Adipocyte (in vitro differentiated cells): ENCODE measurements at regions not wholly inside any gene's neighbourhood (a gene's known extent, or its start where the extent isn't known, plus 50 kb on each side); places are given as distances from the start of the nearest gene placed in this dataset.
"Not testable (repeated sequence)": the region's sequence is repeated elsewhere in the genome, so short reads cannot be mapped to it uniquely, and the experiment has no call there.

Experiments used
- DNase-seq: peaks from one replicate; pipeline ENCODE4 v3.0.0-alpha.2; 2015; ENCODE audit warnings: low read depth
- H3K27me3 ChIP-seq: replicated peaks from 2 replicates; pipeline ENCODE4 v1.7.0; 2013; ENCODE audit warnings: mild to moderate bottlenecking, low read length, moderate library complexity; ENCODE audit not compliant: control insufficient read depth, insufficient read depth
- H3K36me3 ChIP-seq: 2 replicates; pipeline ENCODE4 v1.7.0; 2013; ENCODE audit warnings: low read length, mild to moderate bottlenecking, moderate library complexity; ENCODE audit not compliant: control insufficient read depth, insufficient read depth, severe bottlenecking
- H3K4me1 ChIP-seq: 2 replicates; pipeline ENCODE4 v1.7.0; 2013; ENCODE audit warnings: mild to moderate bottlenecking, low read length, moderate library complexity; ENCODE audit not compliant: control insufficient read depth, insufficient read depth
- H3K4me3 ChIP-seq: 2 replicates; pipeline ENCODE4 v1.7.0; 2013; ENCODE audit warnings: mild to moderate bottlenecking, low read length, moderate library complexity
- H3K9ac ChIP-seq: 2 replicates; pipeline ENCODE4 v1.7.0; 2013; ENCODE audit warnings: mild to moderate bottlenecking, low read length, moderate library complexity
- H3K9me3 ChIP-seq: 2 replicates; pipeline ENCODE4 v1.7.0; 2013; ENCODE audit warnings: mild to moderate bottlenecking, low read length, moderate library complexity; ENCODE audit not compliant: control insufficient read depth

DNA sequence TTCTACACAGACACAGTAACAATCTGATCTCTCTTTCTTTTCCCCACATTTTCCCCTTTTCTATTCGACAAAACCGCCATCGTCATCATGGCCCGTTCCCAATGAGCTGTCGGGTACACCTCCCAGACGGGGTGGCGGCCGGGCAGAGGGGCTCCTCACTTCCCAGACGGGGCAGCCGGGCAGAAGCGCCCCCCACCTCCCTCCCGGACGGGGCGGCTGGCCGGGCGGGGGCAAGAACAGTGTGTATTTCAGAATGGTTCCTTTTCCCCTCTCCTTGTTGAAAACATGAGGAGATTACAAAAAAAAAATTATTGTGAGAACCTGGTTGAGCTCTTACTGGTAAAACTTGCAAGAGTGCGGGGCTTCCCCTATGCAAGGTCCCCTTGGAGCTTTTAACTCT lies 178.0 kb upstream of the GALNT15 start:
- not testable (repeated sequence) for DNase-seq, H3K4me1 ChIP-seq, H3K9ac ChIP-seq, H3K27me3 ChIP-seq, H3K36me3 ChIP-seq, H3K9me3 ChIP-seq, H3K4me3 ChIP-seq

DNA sequence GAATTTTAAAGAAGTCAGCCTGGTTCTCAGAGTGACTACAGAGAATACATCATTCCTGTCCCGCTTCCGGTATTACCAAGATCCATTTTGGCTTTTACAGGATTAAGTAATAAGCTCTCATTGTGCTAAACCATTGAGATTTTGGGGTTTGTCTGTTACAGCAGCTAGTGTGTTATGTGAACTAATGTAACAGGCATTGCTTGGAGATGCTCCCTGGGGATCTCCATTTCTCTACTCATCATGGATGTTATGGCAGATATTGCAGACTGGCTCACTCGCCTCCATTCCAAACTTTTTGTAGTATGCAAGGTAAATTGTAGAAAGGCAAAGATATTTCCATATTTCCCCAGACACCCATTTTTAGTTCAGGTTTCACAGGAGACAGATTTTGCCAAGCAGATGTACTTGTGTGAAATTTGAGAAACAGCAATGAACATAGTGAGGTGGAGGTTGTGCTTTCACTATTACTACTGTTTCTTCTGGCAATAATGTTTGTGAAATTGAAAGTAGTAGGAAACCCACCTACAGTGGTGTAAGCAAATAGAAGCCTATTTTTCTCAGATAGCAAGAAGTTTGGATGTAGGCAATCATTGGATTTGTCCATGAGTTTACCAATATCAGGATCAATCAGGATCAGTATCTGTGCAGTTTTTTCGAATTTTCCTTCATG lies 177.1 kb upstream of the GALNT15 start:
- DNase-seq, result no peak
- H3K4me3 ChIP-seq, result no peak overlapping the region
- H3K36me3 ChIP-seq, result no peaks in the 10 kb centered on the region
- no peaks in the 10 kb centered on the region for H3K4me1 ChIP-seq
- H3K9ac ChIP-seq, result no peak overlapping the region
- H3K9me3 ChIP-seq, result no peaks in the 10 kb centered on the region
- no peaks in the 10 kb centered on the region for H3K27me3 ChIP-seq

DNA sequence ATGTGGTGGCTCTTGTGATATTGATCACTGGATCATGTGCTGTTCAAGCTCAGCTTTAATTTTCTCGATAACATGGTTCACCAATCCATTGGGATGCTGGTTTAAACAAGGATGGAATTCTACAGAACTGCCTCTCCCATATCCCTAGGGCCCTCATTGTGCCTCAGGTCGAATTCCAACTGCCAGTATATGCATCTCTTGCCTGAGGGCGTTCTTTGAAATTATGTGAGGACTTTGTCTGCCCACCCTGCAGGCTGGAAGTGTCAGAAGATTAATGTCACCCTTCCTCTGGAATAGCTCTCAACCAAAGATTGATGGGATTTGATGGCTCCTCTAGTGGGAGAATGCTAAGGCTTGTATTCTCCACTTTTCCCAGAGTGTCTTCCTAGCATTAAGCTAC lies 175.6 kb upstream of the GALNT15 start:
- Histone ChIP-seq H3K36me3 (no peaks in the 10 kb centered on the region), H3K9ac (no peak overlapping the region), H3K27me3 (no peaks in the 10 kb centered on the region), H3K9me3 (no peaks in the 10 kb centered on the region), H3K4me1 (no peaks in the 10 kb centered on the region), H3K4me3 (no peak overlapping the region)
- no peak for DNase-seq

DNA sequence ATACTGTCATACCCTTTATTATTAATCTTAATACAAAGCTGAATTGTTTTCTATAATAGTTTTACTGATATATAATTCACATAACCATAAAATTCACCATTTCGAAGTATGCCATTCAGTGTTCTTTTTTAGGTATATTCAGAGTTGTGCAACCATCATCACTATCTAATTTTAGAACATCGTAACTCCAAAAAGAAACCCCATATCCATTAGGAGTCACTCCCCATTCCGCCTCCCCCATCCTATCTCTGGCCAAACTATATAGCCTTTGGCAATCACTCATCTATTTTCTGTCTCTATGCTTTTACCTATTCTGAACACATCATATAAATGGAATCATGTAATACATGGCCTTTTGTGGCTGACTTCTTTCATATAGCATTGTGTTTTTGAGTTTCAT lies 169.7 kb upstream of the GALNT15 start:
- Histone ChIP-seq H3K27me3 (no peaks in the 10 kb centered on the region), H3K36me3 (no peaks in the 10 kb centered on the region), H3K9ac (no peak overlapping the region), H3K4me1 (no peaks in the 10 kb centered on the region), H3K4me3 (no peak overlapping the region), H3K9me3 (no peaks in the 10 kb centered on the region)
- no peak for DNase-seq

DNA sequence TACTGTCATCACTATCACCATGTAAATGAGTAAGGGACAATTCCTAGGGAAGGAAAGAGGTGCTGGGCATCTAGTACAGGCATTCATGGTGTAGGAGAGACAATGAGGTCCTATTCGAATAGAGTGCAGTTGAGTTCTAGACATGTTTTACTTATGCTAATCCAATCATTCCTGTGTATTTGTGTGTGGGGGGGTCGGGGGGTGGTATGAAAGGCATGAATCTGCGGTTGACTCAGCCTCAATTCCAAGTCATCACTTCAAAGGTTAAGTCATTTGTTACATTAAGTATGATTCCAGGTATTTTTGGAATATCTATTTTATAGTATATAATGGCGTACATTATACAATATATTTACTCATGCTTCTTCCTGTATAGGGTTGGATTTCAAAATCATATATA lies 163.1 kb upstream of the GALNT15 start:
- H3K9me3 ChIP-seq, result no peaks in the 10 kb centered on the region
- no peak overlapping the region for H3K9ac ChIP-seq

DNA sequence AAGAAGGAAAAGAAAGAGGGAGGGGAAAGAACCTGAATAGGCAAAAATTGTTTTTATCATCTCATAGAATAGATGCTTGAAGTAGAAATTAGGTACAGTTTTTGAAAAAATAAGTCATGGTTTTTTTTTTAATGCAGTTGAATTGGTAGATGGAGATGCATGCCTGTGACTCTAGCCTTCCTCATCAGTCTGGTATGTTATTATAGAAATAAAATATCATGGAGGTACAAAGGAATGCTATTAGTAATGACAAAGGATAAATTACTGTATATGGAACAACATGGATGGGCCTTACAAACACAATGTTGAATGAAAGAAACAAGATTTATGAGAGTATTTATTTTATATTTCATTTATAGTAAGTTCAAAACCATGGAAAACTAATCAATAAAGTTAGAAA lies 162.4 kb upstream of the GALNT15 start:
- H3K36me3 ChIP-seq, result no peaks in the 10 kb centered on the region
- no peak overlapping the region for H3K9ac ChIP-seq
- no peak overlapping the region for H3K4me3 ChIP-seq
- H3K4me1 ChIP-seq, result no peaks in the 10 kb centered on the region
- no peaks in the 10 kb centered on the region for H3K27me3 ChIP-seq
- no peaks in the 10 kb centered on the region for H3K9me3 ChIP-seq
- peak; percentile 34 for DNase-seq

More for the DNA sequence above, 163.1 kb upstream of the GALNT15 start:
- Histone ChIP-seq H3K27me3 (no peaks in the 10 kb centered on the region), H3K36me3 (no peaks in the 10 kb centered on the region), H3K4me3 (no peak overlapping the region), H3K4me1 (no peaks in the 10 kb centered on the region)
- DNase-seq, result no peak

DNA sequence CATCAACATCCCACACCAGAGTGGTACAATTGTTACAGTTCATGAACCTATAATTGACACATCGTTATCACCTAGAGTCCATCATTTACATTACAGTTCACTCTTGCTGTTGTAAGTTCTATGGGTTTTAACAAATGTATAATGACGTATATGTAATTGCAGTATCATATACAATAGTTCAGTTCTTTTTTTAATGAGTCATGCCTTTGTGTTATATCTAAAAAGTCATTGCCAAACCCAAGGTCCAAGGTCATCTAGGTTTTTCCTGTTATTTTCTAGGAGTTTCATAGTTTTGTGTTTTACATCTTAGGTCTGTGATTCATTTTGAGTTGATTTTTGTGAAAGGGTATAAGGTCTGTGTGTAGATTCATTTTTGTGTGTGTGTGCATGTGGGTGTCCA lies 160.9 kb upstream of the GALNT15 start:
- no peaks in the 10 kb centered on the region for H3K4me1 ChIP-seq
- H3K36me3 ChIP-seq, result no peaks in the 10 kb centered on the region
- no peaks in the 10 kb centered on the region for H3K27me3 ChIP-seq
- no peak overlapping the region for H3K9ac ChIP-seq
- DNase-seq, result no peak
- H3K4me3 ChIP-seq, result no peak overlapping the region
- no peaks in the 10 kb centered on the region for H3K9me3 ChIP-seq

DNA sequence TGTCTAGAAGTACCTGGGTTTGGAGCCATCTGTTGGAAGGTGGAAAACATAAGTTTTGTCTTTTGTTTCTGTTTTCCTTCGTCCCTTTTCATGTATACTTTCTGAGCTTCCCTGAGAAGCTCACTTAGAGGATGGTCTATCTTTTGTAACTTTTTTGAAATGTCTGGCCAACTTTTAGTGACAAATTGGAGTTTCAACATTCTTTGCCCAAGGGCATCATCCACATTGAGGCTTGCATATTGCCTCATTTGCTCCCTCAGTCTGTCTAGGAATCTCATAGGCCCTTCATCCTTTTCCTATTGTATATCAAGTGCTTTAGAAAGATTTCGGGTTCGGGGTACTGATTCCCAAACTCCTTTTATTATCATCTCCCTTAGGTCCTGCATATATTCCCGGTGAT lies 152.7 kb upstream of the GALNT15 start:
- not testable (repeated sequence) for H3K4me1 ChIP-seq, H3K27me3 ChIP-seq, H3K9ac ChIP-seq, H3K36me3 ChIP-seq, H3K9me3 ChIP-seq, H3K4me3 ChIP-seq
- DNase-seq, result peak; percentile 66

DNA sequence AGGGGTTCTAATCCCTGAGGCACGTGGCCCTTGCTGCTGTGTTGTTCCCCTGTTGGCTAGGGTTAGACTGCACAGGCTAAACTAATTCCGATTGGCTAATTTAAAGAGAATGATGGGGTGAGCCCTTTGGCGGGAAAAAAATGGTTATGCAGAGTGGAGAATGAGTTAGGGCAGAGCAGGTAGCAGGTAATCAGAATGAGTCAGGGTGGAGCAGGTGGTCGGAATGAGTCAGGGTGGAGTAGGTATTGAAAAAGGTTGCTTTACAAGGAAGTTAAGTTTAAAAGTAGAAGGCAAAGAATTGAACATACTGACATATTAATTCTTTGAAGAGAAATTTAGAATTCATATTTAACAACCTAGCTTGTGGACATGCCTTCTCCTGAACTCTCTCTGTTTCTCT lies 150.6 kb upstream of the GALNT15 start:
- not testable (repeated sequence) for H3K36me3 ChIP-seq, DNase-seq, H3K9me3 ChIP-seq, H3K27me3 ChIP-seq, H3K9ac ChIP-seq, H3K4me1 ChIP-seq, H3K4me3 ChIP-seq

DNA sequence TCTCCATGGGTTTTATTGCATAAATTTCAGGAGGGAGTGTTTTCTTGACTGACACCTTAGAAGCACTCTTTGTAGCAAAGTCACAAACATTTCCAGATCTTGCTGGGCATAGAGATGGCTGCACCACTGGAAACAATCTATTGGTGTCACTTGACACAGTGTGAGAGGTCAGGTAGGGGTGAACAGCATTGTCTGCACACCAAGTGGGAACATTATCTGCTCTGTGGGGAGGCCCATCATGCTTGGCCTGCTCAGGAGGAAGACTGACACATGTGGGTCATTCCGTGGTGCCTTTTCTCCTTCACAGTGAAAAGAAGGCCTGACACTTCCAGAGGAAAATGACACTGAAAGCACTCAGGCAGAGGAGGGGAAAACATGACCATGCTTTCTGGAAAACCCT lies 149.9 kb upstream of the GALNT15 start:
- DNase-seq, result no peak
- Histone ChIP-seq H3K4me3 (no peak overlapping the region), H3K4me1 (no peaks in the 10 kb centered on the region), H3K9ac (no peak overlapping the region), H3K27me3 (no peaks in the 10 kb centered on the region), H3K36me3 (no peaks in the 10 kb centered on the region), H3K9me3 (no peaks in the 10 kb centered on the region)

DNA sequence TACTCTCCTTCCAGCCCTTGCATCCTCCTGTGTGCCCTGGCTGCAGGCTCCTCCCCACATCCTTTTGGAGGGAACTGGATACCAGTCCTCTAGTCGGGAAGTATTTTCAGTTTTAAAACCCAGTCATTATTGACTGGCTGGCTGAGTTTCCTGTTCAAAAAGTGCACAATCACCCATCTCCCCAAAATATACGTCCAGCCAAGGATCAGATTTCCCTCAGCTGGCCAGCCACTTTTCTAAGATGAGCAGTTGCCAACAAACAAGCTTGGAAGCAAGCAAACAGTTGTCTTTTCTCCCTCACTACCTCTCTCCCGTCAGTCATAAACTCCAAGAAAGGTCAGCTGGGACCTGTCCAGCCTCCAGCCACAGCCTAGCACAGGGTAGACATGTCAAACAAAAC lies 147.7 kb upstream of the GALNT15 start:
- Histone ChIP-seq H3K9ac (no peak overlapping the region), H3K4me3 (no peak overlapping the region), H3K27me3 (no peaks in the 10 kb centered on the region), H3K9me3 (no peaks in the 10 kb centered on the region), H3K4me1 (no peaks in the 10 kb centered on the region), H3K36me3 (no peaks in the 10 kb centered on the region)
- no peak for DNase-seq

DNA sequence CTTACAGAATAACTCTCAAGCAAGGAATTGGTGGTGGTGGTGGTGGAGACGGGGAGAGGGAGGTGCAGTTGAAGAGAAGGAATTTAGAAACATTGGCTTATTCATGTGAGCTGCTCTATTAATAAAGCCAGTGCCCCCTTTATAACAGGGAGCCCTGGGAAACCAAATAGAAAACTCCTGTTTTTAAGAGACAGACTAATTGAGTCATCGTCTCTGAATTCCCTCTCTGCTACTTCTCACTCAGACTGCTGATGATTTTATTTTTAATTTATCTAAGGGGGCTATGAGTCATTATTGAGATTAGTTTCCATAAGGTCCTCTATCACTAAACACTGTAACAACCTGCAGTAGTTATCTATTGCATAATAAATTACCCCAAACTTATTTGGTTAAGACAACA lies 145.9 kb upstream of the GALNT15 start:
- H3K4me1 ChIP-seq, result no peaks in the 10 kb centered on the region
- DNase-seq, result no peak

More for the DNA sequence above, 145.9 kb upstream of the GALNT15 start:
- H3K4me3 ChIP-seq, result no peak overlapping the region
- no peaks in the 10 kb centered on the region for H3K9me3 ChIP-seq
- no peaks in the 10 kb centered on the region for H3K36me3 ChIP-seq
- H3K9ac ChIP-seq, result no peak overlapping the region
- H3K27me3 ChIP-seq, result no peaks in the 10 kb centered on the region
